Heart left ventricle (tissue), 16 donors: ENCODE measurements at regions not wholly inside any gene's neighbourhood (a gene's known extent, or its start where the extent isn't known, plus 50 kb on each side); places are given as distances from the start of the nearest gene placed in this dataset.

Experiments used
- ATAC-seq, 4 donors: fragments of 200-7000 bp; cut with Tn5 transposase; one replicate each; pipeline ENCODE4 v1.9.1; 2020 to 2022; ENCODE audit warnings: moderate library complexity in 4 of 4, mild to moderate bottlenecking in 3 of 4, moderate number of reproducible peaks in 1 of 4
- DNase-seq, 5 donors: peaks; one replicate each; pipeline ENCODE4 v3.0.0-alpha.2; 2020
- H3K27ac ChIP-seq, 12 donors: fragments of 200-600 bp; sonication (generic) in 4 of 12; one replicate each; pipeline versions ENCODE4 v1.5.0 to v1.8.0; 2016 to 2022; ENCODE audit warnings: mild to moderate bottlenecking in 2 of 12
- H3K27me3 ChIP-seq, 9 donors: fragments of 200-600 bp; sonication (generic) in 2 of 9; one replicate each; pipeline versions ENCODE4 v1.5.1 to v1.8.0; 2016 to 2022; ENCODE audit warnings: mild to moderate bottlenecking in 3 of 9
- H3K36me3 ChIP-seq, 9 donors: fragments of 200-600 bp; sonication (generic) in 2 of 9; one replicate each; pipeline versions ENCODE4 v1.5.0 to v1.8.0; 2018 to 2022; ENCODE audit warnings: mild to moderate bottlenecking in 2 of 9
- H3K4me1 ChIP-seq, 12 donors: fragments of 200-600 bp; sonication (generic) in 4 of 12; one replicate each; pipeline versions ENCODE4 v1.5.0 to v1.8.0; 2016 to 2022; ENCODE audit warnings: mild to moderate bottlenecking in 3 of 12
- H3K4me3 ChIP-seq, 12 donors: fragments of 200-600 bp; sonication (generic) in 4 of 12; one replicate each; pipeline versions ENCODE4 v1.5.0 to v1.8.0; 2017 to 2022; ENCODE audit warnings: mild to moderate bottlenecking in 9 of 12, moderate library complexity in 4 of 12
- H3K9me3 ChIP-seq, 12 donors: fragments of 200-600 bp; sonication (generic) in 4 of 12; one replicate each; pipeline versions ENCODE4 v1.5.0 to v1.8.0; 2016 to 2022; ENCODE audit warnings: mild to moderate bottlenecking in 1 of 12
- CTCF ChIP-seq, 12 donors: fragments of 200-600 bp; sonication (generic) in 4 of 12; IDR thresholded peaks; one replicate each; pipeline versions ENCODE4 v1.5.0 to v1.8.0; 2018 to 2022; ENCODE audit warnings: antibody characterized with exemption in 12 of 12, mild to moderate bottlenecking in 5 of 12
- POLR2A ChIP-seq, 2 donors: fragments of 450-650 bp; IDR thresholded peaks; one replicate each; pipeline ENCODE4 v1.6.1; 2017; ENCODE audit warnings: antibody characterized with exemption in 2 of 2, mild to moderate bottlenecking in 2 of 2, moderate library complexity in 2 of 2
- WGBS, 4 donors: extraction: QIAGEN DNeasy Blood & Tissue Kit in 2 of 4; methylation state at CpG; one replicate each; pipeline versions ENCODE4 v1.1.5 to v1.1.7; 2013 to 2018; 5-methylcytosine and 5-hydroxymethylcytosine counted together
- intact Hi-C, 10 donors: fragments of 100-400 bp; cut with DNase I; formaldehyde crosslinking; loops; one replicate each; pipeline versions ENCODE4 v1.11.1 to v1.14.2; 2022
- donor health status: ischemic (EF 13 %, LVEDD 7.1; RV severe dilation, severe dysfunction).
- donor health status: healthy with polysubstance abuse.
- donor health status: DM: no; HTN: yes; CAD: no.
- donor health status: DM: no; HTN: no; CAD: no.
- donor health status: ischemic (EF 25% LVEDD 6.9; RV normal size, moderate dysfunction).
- donor health status: ischemic (EF 25% LVEDD 5.7; RV mildly dilated, moderate dysfunction).
- donor health status: healthy.
- donor health status: DM: yes; HTN: yes; CAD: no.
- donor health status: ischemic (EF 35%, LVEDD 5.7; RV mildly dilated, moderate dysfunction).
- donor health status: nonischemic (EF 11% LVEDD 7.7; RV severe dilation, severe dysfunction).
- donor health status: DM: yes; HTN: yes; CAD: no.
- donor health status: PGD.
- donor health status: ischemic (EF 29% LVEDD 5.4; RV normal size, mild dysfunction).
- donor health status: nonischemic (EF 23%, LVEDD 6.1; RV moderate dilation, normal function).

DNA sequence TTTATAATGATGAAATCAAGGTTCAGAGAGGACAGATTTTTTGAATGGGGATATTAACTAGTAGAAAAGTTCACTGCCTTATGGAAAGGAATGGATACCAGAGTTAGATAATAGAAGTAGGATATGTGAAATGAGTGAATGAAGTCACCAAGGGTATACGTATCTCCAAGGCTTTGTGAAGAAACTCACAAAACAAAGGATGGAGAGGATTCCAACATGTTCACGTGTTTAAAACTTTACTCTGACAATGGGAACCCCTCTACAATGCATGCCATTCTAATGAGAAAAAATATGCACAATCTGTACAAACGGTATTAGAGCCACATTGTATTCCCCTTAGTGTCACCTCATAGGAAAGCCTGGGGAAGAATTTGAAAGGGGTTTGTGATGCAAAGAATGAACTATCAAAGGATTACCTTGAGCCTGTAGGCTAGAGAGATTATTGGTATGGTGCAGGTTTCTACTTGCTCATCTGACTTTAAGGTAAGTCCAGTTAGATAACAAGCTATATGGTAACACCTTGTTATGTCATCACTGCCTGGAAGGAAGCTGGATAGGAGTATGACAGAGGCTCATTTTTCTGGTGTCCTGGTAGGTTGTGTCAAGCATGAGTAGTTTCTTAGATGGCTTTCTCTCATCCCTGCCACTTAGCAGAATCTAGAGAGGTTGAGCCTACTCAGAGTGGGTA lies 250.3 kb upstream of the SEMA6A start:
- H3K4me1 ChIP-seq, result no peaks in the 10 kb centered on the region
- WGBS, 4 donors, result 74 to 85% (median 81%) methylated on average over 3 of the region's 3 CpGs
- no peaks in the 10 kb centered on the region for H3K36me3 ChIP-seq
- no peaks in the 10 kb centered on the region for H3K27me3 ChIP-seq
- H3K4me3 ChIP-seq, result no peak overlapping the region
- ATAC-seq (no peak), DNase-seq (no peak)
- no peaks in the 10 kb centered on the region for H3K9me3 ChIP-seq
- no peak overlapping the region for H3K27ac ChIP-seq
- no peak for TF ChIP-seq CTCF (IDR thresholded peaks at IDR 0.05)
- TF ChIP-seq POLR2A (IDR thresholded peaks at IDR 0.05), result no peak
- intact Hi-C loops, result no loop called here

GRCh38 chr5:116814626-116815385 lies 240.2 kb upstream of the SEMA6A start:
- H3K27ac ChIP-seq, result no peak overlapping the region
- TF ChIP-seq CTCF (IDR thresholded peaks at IDR 0.05), result no peak
- no peak for TF ChIP-seq POLR2A (IDR thresholded peaks at IDR 0.05)
- H3K27me3 ChIP-seq, result no peaks in the 10 kb centered on the region
- no peaks in the 10 kb centered on the region for H3K4me1 ChIP-seq
- ATAC-seq (no peak), DNase-seq (no peak)
- no peak overlapping the region for H3K4me3 ChIP-seq
- intact Hi-C loops, result no loop called here
- WGBS, 4 donors, result 90 to 93% (median 92%) methylated on average over 10 of the region's 10 CpGs
- no peaks in the 10 kb centered on the region for H3K9me3 ChIP-seq
- H3K36me3 ChIP-seq, result no peaks in the 10 kb centered on the region

DNA sequence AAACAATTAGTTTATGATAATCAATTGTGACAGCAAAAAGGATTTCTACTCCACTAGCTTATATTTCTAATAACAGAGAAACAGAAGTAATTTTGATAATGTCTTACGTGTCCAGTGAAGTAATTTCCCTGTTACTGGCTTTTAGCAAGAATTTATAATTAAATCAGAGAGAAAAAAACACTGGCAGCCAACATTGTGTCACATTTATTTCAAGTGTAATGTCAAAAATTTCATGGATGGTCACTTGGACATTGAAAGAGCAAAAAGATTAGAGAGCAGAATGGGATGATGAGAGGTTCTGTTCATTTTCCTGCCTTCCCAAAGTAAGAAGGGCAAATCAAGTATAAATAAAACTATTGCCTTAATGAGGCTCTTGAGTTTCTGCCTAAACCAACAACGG lies 239.3 kb upstream of the SEMA6A start:
- H3K4me1 ChIP-seq, result no peaks in the 10 kb centered on the region
- intact Hi-C loops, result no loop called here
- 48 to 98% (median 84%) methylated on average over 2 of the region's 2 CpGs for WGBS, 4 donors
- TF ChIP-seq CTCF (IDR thresholded peaks at IDR 0.05), result no peak
- TF ChIP-seq POLR2A (IDR thresholded peaks at IDR 0.05), result no peak
- ATAC-seq, result no peak
- no peaks in the 10 kb centered on the region for H3K9me3 ChIP-seq
- H3K4me3 ChIP-seq, result no peak overlapping the region
- H3K36me3 ChIP-seq, result no peaks in the 10 kb centered on the region
- DNase-seq, result no peak
- no peak overlapping the region for H3K27ac ChIP-seq
- H3K27me3 ChIP-seq, result no peaks in the 10 kb centered on the region

GRCh38 chr5:116813356-116813755 lies 238.7 kb upstream of the SEMA6A start:
- no peaks in the 10 kb centered on the region for H3K9me3 ChIP-seq
- H3K27ac ChIP-seq, result no peak overlapping the region
- WGBS, 4 donors, result 89 to 92% (median 91%) methylated on average over 2 of the region's 2 CpGs
- DNase-seq (no peak), ATAC-seq (no peak)
- intact Hi-C loops, result no loop called here
- no peaks in the 10 kb centered on the region for H3K27me3 ChIP-seq
- H3K36me3 ChIP-seq, result no peaks in the 10 kb centered on the region
- no peak overlapping the region for H3K4me3 ChIP-seq
- TF ChIP-seq POLR2A (IDR thresholded peaks at IDR 0.05) (no peak), CTCF (IDR thresholded peaks at IDR 0.05) (no peak)
- no peaks in the 10 kb centered on the region for H3K4me1 ChIP-seq
